Mesendoderm (in vitro differentiated cells): ENCODE measurements at regions not wholly inside any gene's neighbourhood (a gene's known extent, or its start where the extent isn't known, plus 50 kb on each side); places are given as distances from the start of the nearest gene placed in this dataset.

Experiments
- DNase-seq: peaks from one replicate; pipeline ENCODE4 v3.0.0; 2013
- H2AK5ac ChIP-seq: 2 replicates; pipeline ENCODE4 v1.6.1; 2013; ENCODE audit warnings: low read length, inconsistent platforms
- H2BK120ac ChIP-seq: 2 replicates; pipeline ENCODE4 v1.6.1; 2013; ENCODE audit warnings: low read depth, mild to moderate bottlenecking, low read length, moderate library complexity, mixed read lengths
- H2BK15ac ChIP-seq: replicated peaks from 2 replicates; pipeline ENCODE4 v1.6.1; 2013; ENCODE audit warnings: low read depth, mild to moderate bottlenecking, moderate library complexity
- H2BK5ac ChIP-seq: 2 replicates; pipeline ENCODE4 v1.6.1; 2013; ENCODE audit warnings: low read length, inconsistent platforms
- H3K18ac ChIP-seq: 2 replicates; pipeline ENCODE4 v1.6.1; 2013; ENCODE audit warnings: mild to moderate bottlenecking, low read length, mixed read lengths
- H3K23ac ChIP-seq: one replicate; pipeline ENCODE4 v1.6.1; 2013; ENCODE audit warnings: low read length
- H3K27ac ChIP-seq: 2 replicates; pipeline ENCODE4 v1.5.1; 2013; ENCODE audit warnings: low read depth, mild to moderate bottlenecking, inconsistent platforms, low read length, moderate library complexity
- H3K27me3 ChIP-seq: 2 replicates; pipeline ENCODE4 v1.6.1; 2013; ENCODE audit warnings: low read length, control low read depth, mild to moderate bottlenecking, inconsistent platforms; ENCODE audit not compliant: insufficient read depth, poor library complexity
- H3K36me3 ChIP-seq: 2 replicates; pipeline ENCODE4 v1.6.1; 2013; ENCODE audit warnings: low read length, inconsistent platforms; ENCODE audit not compliant: control insufficient read depth, insufficient read depth
- H3K4ac ChIP-seq: one replicate; pipeline ENCODE4 v1.6.1; 2013; ENCODE audit warnings: low read depth, mild to moderate bottlenecking, low read length, moderate library complexity
- H3K4me1 ChIP-seq: 2 replicates; pipeline ENCODE4 v1.6.1; 2013; ENCODE audit warnings: low read depth, low read length, inconsistent platforms; ENCODE audit not compliant: control insufficient read depth
- H3K4me2 ChIP-seq: 2 replicates; pipeline ENCODE4 v1.6.1; 2013; ENCODE audit warnings: low read length
- H3K4me3 ChIP-seq: 2 replicates; pipeline ENCODE4 v1.5.1; 2013; ENCODE audit warnings: mild to moderate bottlenecking, low read length
- H3K56ac ChIP-seq: one replicate; pipeline ENCODE4 v1.6.1; 2013; ENCODE audit warnings: low read length
- H3K79me1 ChIP-seq: 2 replicates; pipeline ENCODE4 v1.6.1; 2013; ENCODE audit warnings: low read length, inconsistent platforms
- H3K79me2 ChIP-seq: 2 replicates; pipeline ENCODE4 v1.6.1; 2013; ENCODE audit warnings: mild to moderate bottlenecking, low read length; ENCODE audit not compliant: control insufficient read depth, insufficient read depth
- H3K9ac ChIP-seq: 2 replicates; pipeline ENCODE4 v1.6.1; 2013; ENCODE audit warnings: low read length, inconsistent platforms
- H4K5ac ChIP-seq: one replicate; pipeline ENCODE4 v1.6.1; 2013; ENCODE audit warnings: low read length
- H4K8ac ChIP-seq: one replicate; pipeline ENCODE4 v1.6.1; 2013; ENCODE audit warnings: low read depth, mild to moderate bottlenecking, control low read depth, low read length, moderate library complexity
- WGBS: extraction: QIAGEN DNeasy Blood & Tissue Kit; methylation state at CpG from one replicate; pipeline ENCODE4 v1.1.7; 2013; ENCODE audit warnings: low lambda C conversion rate, missing lambda C conversion rate; ENCODE audit not compliant: insufficient coverage; ENCODE audit errors: extremely low coverage; 5-methylcytosine and 5-hydroxymethylcytosine counted together

- no peak for DNase-seq
- Histone ChIP-seq H2BK120ac (no peak overlapping the region), H4K8ac (no peak overlapping the region), H3K56ac (no peak overlapping the region), H3K4ac (no peak overlapping the region), H3K27me3 (no peaks in the 10 kb centered on the region), H3K4me1 (no peaks in the 10 kb centered on the region), H2AK5ac (no peak overlapping the region), H3K79me2 (no peaks in the 10 kb centered on the region), H3K18ac (no peak overlapping the region), H2BK5ac (no peak overlapping the region), H3K4me2 (no peak overlapping the region), H3K27ac (no peak overlapping the region), H3K36me3 (no peaks in the 10 kb centered on the region), H3K4me3 (no peak overlapping the region), H3K9ac (no peak overlapping the region), H3K23ac (no peak overlapping the region), H4K5ac (no peak overlapping the region), H3K79me1 (no peaks in the 10 kb centered on the region), H2BK15ac (no peak overlapping the region)
- WGBS: no CpG with 5 or more reads among the region's 1 CpG
Measured at GRCh38 chr5:56388229-56388985, 155.3 kb upstream of the ANKRD55 start.

DNA sequence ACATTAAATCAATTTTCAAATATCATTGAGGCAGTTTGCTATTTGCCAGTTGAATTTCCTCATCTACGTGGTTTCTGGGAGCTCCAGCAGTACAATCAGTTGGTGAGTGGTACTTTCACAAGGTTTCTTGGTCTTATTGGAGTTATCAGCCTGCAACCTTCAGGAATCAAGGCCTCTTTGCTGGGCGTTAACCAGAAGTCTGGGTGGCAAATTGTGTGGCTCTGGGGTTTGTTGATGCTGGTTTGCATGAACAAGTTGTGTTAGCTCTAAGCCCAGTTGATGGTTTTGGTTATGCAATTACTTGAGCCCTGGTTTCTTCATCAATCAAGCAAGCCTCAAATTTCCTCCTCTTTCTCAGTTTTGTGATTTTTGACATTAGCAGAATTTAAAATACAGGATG is 152.9 kb upstream of the ANKRD55 start:
- no peak overlapping the region for H3K18ac ChIP-seq
- H2BK120ac ChIP-seq: no peak overlapping the region
- H3K4me1 ChIP-seq: no peaks in the 10 kb centered on the region
- H3K79me2 ChIP-seq: no peaks in the 10 kb centered on the region
- no peak overlapping the region for H2BK5ac ChIP-seq
- no peaks in the 10 kb centered on the region for H3K79me1 ChIP-seq
- H4K5ac ChIP-seq: no peak overlapping the region
- no peak overlapping the region for H3K23ac ChIP-seq
- H3K36me3 ChIP-seq: no peaks in the 10 kb centered on the region
- DNase-seq: no peak
- H3K4me2 ChIP-seq: no peak overlapping the region
- no peak overlapping the region for H3K4ac ChIP-seq
- no peak overlapping the region for H3K4me3 ChIP-seq
- no peak overlapping the region for H2BK15ac ChIP-seq
- no peak overlapping the region for H3K27ac ChIP-seq
- no peak overlapping the region for H4K8ac ChIP-seq
- H3K56ac ChIP-seq: no peak overlapping the region
- no peak overlapping the region for H3K9ac ChIP-seq
- WGBS: no CpG with 5 or more reads among the region's 2 CpGs
- no peaks in the 10 kb centered on the region for H3K27me3 ChIP-seq
- H2AK5ac ChIP-seq: no peak overlapping the region

GRCh38 chr5:56384186-56384585 is 151.1 kb upstream of the ANKRD55 start:
- Histone ChIP-seq H4K5ac (no peak overlapping the region), H3K4ac (no peak overlapping the region), H2BK120ac (no peak overlapping the region), H2AK5ac (no peak overlapping the region), H3K4me3 (no peak overlapping the region), H3K27ac (no peak overlapping the region), H2BK15ac (no peak overlapping the region), H3K4me2 (no peak overlapping the region), H3K79me1 (no peaks in the 10 kb centered on the region), H3K79me2 (no peaks in the 10 kb centered on the region), H3K18ac (no peak overlapping the region), H3K23ac (no peak overlapping the region), H4K8ac (no peak overlapping the region), H3K56ac (no peak overlapping the region), H3K27me3 (no peaks in the 10 kb centered on the region), H3K36me3 (no peaks in the 10 kb centered on the region), H3K9ac (no peak overlapping the region), H3K4me1 (no peaks in the 10 kb centered on the region), H2BK5ac (no peak overlapping the region)
- no CpG with 5 or more reads among the region's 12 CpGs for WGBS
- DNase-seq: no peak

- Histone ChIP-seq H2BK5ac (no peak overlapping the region), H3K18ac (no peak overlapping the region), H3K23ac (no peak overlapping the region), H3K4me3 (no peak overlapping the region), H2BK15ac (no peak overlapping the region), H3K4ac (no peak overlapping the region), H4K5ac (no peak overlapping the region), H2BK120ac (no peak overlapping the region), H3K79me1 (no peaks in the 10 kb centered on the region), H3K56ac (no peak overlapping the region), H3K4me2 (no peak overlapping the region), H3K9ac (no peak overlapping the region), H4K8ac (no peak overlapping the region), H3K36me3 (no peaks in the 10 kb centered on the region), H3K79me2 (no peaks in the 10 kb centered on the region), H3K27me3 (no peaks in the 10 kb centered on the region), H3K27ac (no peak overlapping the region), H3K4me1 (no peaks in the 10 kb centered on the region), H2AK5ac (no peak overlapping the region)
- WGBS: no CpG with 5 or more reads among the region's 10 CpGs
- DNase-seq: no peak
Measured at GRCh38 chr5:56383761-56384160, 150.6 kb upstream of the ANKRD55 start.

DNA sequence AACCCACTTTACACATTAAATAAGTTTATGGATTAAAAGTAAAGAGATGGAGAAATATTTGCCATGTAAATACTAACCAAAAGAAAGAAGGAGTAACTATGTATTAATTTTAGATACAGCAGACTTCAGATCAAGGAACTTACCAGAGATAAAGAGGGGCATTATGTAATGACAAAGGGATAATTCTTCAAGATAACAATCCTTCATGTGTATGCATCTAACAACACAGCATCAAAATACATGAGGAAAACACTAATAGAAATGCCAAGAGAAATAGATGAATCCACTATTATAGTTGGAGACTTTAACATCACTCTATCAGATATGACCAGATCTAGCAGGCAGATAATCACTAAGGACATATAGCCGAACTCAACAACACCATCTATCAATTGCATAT is 149.8 kb upstream of the ANKRD55 start:
- no peak overlapping the region for H3K9ac ChIP-seq
- no peak overlapping the region for H2BK5ac ChIP-seq
- H3K18ac ChIP-seq: no peak overlapping the region
- no peak overlapping the region for H3K4me3 ChIP-seq
- H3K56ac ChIP-seq: no peak overlapping the region
- H4K8ac ChIP-seq: no peak overlapping the region
- DNase-seq: no peak
- H2BK120ac ChIP-seq: no peak overlapping the region
- H3K79me1 ChIP-seq: no peaks in the 10 kb centered on the region
- H2AK5ac ChIP-seq: no peak overlapping the region
- no peak overlapping the region for H3K27ac ChIP-seq
- H3K23ac ChIP-seq: no peak overlapping the region
- no peak overlapping the region for H3K4me2 ChIP-seq
- H4K5ac ChIP-seq: no peak overlapping the region
- no peaks in the 10 kb centered on the region for H3K27me3 ChIP-seq
- no peak overlapping the region for H2BK15ac ChIP-seq
- WGBS: no CpG with 5 or more reads among the region's 1 CpG
- H3K4ac ChIP-seq: no peak overlapping the region
- no peaks in the 10 kb centered on the region for H3K36me3 ChIP-seq
- H3K4me1 ChIP-seq: no peaks in the 10 kb centered on the region
- H3K79me2 ChIP-seq: no peaks in the 10 kb centered on the region

- H2BK120ac ChIP-seq: no peak overlapping the region
- H2BK15ac ChIP-seq: no peak overlapping the region
- H2AK5ac ChIP-seq: no peak overlapping the region
- H3K4me3 ChIP-seq: no peak overlapping the region
- no peak overlapping the region for H4K5ac ChIP-seq
- no peak overlapping the region for H3K23ac ChIP-seq
- H3K4me2 ChIP-seq: no peak overlapping the region
- no peaks in the 10 kb centered on the region for H3K27me3 ChIP-seq
- DNase-seq: no peak
- no peaks in the 10 kb centered on the region for H3K79me2 ChIP-seq
- H3K4ac ChIP-seq: no peak overlapping the region
- H3K36me3 ChIP-seq: no peaks in the 10 kb centered on the region
- H3K27ac ChIP-seq: no peak overlapping the region
- no peaks in the 10 kb centered on the region for H3K79me1 ChIP-seq
- H3K56ac ChIP-seq: no peak overlapping the region
- H3K9ac ChIP-seq: no peak overlapping the region
- no peak overlapping the region for H3K18ac ChIP-seq
- no peak overlapping the region for H4K8ac ChIP-seq
- H2BK5ac ChIP-seq: no peak overlapping the region
- no peaks in the 10 kb centered on the region for H3K4me1 ChIP-seq
Measured at GRCh38 chr5:56377573-56377972, 144.4 kb upstream of the ANKRD55 start.
